K562 (cell line): ENCODE measurements at regions not wholly inside any gene's neighbourhood (a gene's known extent, or its start where the extent isn't known, plus 50 kb on each side); places are given as distances from the start of the nearest gene placed in this dataset.

Experiments used
- ATAC-seq: fragments of 200-7000 bp; cut with Tn5 transposase; 3 replicates; pipeline ENCODE4 v1.9.1; 2020; ENCODE audit warnings: moderate library complexity
- BruUV-seq: library from RNA; stranded (reverse); fragments of 400-500 nt; replicated peaks from 2 replicates; lab custom pipeline; 2021; lab: Mats Ljungman, UMichigan
- CTCF ChIA-PET: fragments of 300-600 bp; formaldehyde crosslinking; extraction: SDS; loops from one replicate; lab custom pipeline; 2021; ENCODE audit warnings: low intra/inter-chr PET ratio; lab: Yijun Ruan, JAX
- POLR2A ChIA-PET: fragments of 300-600, 350-650 bp; sonication (Branson Sonifier 250); formaldehyde crosslinking; extraction: SDS; loops from one replicate; lab custom pipeline; 2021; ENCODE audit warnings: antibody characterized with exemption, inconsistent platforms; lab: Yijun Ruan, JAX
- DNase-seq, 4 experiments: peaks; one replicate each; pipeline versions ENCODE4 v3.0.0 to v3.0.0-alpha.2; 2011 to 2018; ENCODE audit warnings: low spot score in 3 of 4, mixed read lengths in 3 of 4; ENCODE audit errors: extremely low read depth in 1 of 4
- FAIRE-seq: peaks from 2 replicates; lab custom pipeline; 2011; peaks lifted over from hg19 to GRCh38; lab: Jason Lieb, UNC
- H2AFZ ChIP-seq: 2 replicates; pipeline ENCODE4 v1.6.0; 2011; ENCODE audit warnings: low read depth, low read length, control low read depth, inconsistent platforms
- H3K27ac ChIP-seq: fragments of 200-600 bp; 3 replicates; pipeline ENCODE4 v1.8.0; 2011; ENCODE audit warnings: low read depth, mild to moderate bottlenecking, control low read depth, inconsistent platforms, low read length, moderate library complexity, mixed read lengths; ENCODE audit errors: extremely low read depth
- H3K27me3 ChIP-seq, 2 experiments: fragments of 300-600 bp in 1 of 2; 2 replicates in 1 of 2; 3 replicates in 1 of 2; pipeline versions ENCODE4 v1.6.0 to v1.8.0; 2011; ENCODE audit warnings: inconsistent platforms in 2 of 2, low read length in 2 of 2, mild to moderate bottlenecking in 1 of 2, mixed read lengths in 1 of 2, moderate library complexity in 1 of 2; ENCODE audit not compliant: control insufficient read depth in 2 of 2, insufficient read depth in 2 of 2
- H3K36me3 ChIP-seq: fragments of 300-600 bp; 3 replicates; pipeline ENCODE4 v1.8.0; 2011; ENCODE audit warnings: mild to moderate bottlenecking, low read length, inconsistent platforms; ENCODE audit not compliant: control insufficient read depth, insufficient read depth
- H3K4me1 ChIP-seq, 2 experiments: fragments of 200-600 bp in 1 of 2; replicated peaks in 1 of 2; 2 replicates in 1 of 2; 3 replicates in 1 of 2; pipeline versions ENCODE4 v1.5.1 to v1.8.0; 2011; ENCODE audit warnings: inconsistent platforms in 2 of 2, low read length in 2 of 2, mild to moderate bottlenecking in 1 of 2, mixed read lengths in 1 of 2, moderate library complexity in 1 of 2; ENCODE audit not compliant: control insufficient read depth in 2 of 2, insufficient read depth in 2 of 2
- H3K4me2 ChIP-seq: 2 replicates; pipeline ENCODE4 v1.6.1; 2011; ENCODE audit warnings: low read length, control low read depth, inconsistent platforms, mixed read lengths; ENCODE audit not compliant: insufficient read depth
- H3K4me3 ChIP-seq: fragments of 200-600 bp; sonication (generic), shearing (Covaris generic); 2 replicates; pipeline ENCODE4 v1.5.1; 2016; ENCODE audit warnings: control low read depth, inconsistent platforms
- H3K79me2 ChIP-seq: fragments of 200-600 bp; 3 replicates; pipeline ENCODE4 v1.8.0; 2011; ENCODE audit warnings: low read length, inconsistent platforms; ENCODE audit not compliant: control insufficient read depth, insufficient read depth
- H3K9ac ChIP-seq, 2 experiments: 2 replicates each; pipeline versions ENCODE4 v1.6.0 to v1.6.1; 2011; ENCODE audit warnings: low read depth in 2 of 2, low read length in 2 of 2, control low read depth in 1 of 2, inconsistent platforms in 1 of 2, mild to moderate bottlenecking in 1 of 2, mixed read lengths in 1 of 2; ENCODE audit not compliant: insufficient read depth in 1 of 2
- H3K9me1 ChIP-seq: one replicate; pipeline ENCODE4 v1.6.0; 2011; ENCODE audit warnings: inconsistent platforms, mild to moderate bottlenecking, low read length, moderate library complexity; ENCODE audit not compliant: control insufficient read depth, insufficient read depth
- H3K9me3 ChIP-seq: replicated peaks from 2 replicates; pipeline ENCODE4 v1.5.1; 2011; ENCODE audit warnings: low read depth, low read length, inconsistent platforms; ENCODE audit not compliant: control insufficient read depth, insufficient read depth
- H4K20me1 ChIP-seq: replicated peaks from 2 replicates; pipeline ENCODE4 v1.6.1; 2011; ENCODE audit warnings: low read length, inconsistent platforms, mixed read lengths; ENCODE audit not compliant: control insufficient read depth, insufficient read depth
- BACH1 ChIP-seq: fragments of 200-800 bp; sonication (Bioruptor generic); IDR thresholded peaks from 2 replicates; pipeline ENCODE4 v1.6.1; 2016; ENCODE audit warnings: missing genetic modification characterization, missing compliant biosample characterization
- COPS2 ChIP-seq: fragments of 450-650 bp; conservative IDR thresholded peaks from 2 replicates; pipeline ENCODE4 v1.6.1; 2016; ENCODE audit warnings: mild to moderate bottlenecking, moderate library complexity
- WGBS: fragments of 100-300 bp; shearing (Covaris generic); methylation state at CpG from one replicate; pipeline ENCODE4 v1.1.6; 2016; ENCODE audit warnings: low coverage, mixed read lengths; ENCODE audit not compliant: insufficient coverage; ENCODE audit errors: missing lambda C conversion rate; 5-methylcytosine and 5-hydroxymethylcytosine counted together
- in situ Hi-C: fragments of 300-500 bp; cut with MboI; formaldehyde crosslinking; loops from 4 replicates; pipeline ENCODE4 v1.15.0; 2018; ENCODE audit warnings: inconsistent platforms, mixed read lengths
- intact Hi-C: fragments of 100-400 bp; cut with micrococcal nuclease; formaldehyde crosslinking; loops from 2 replicates; pipeline ENCODE4 v1.14.2; 2022
- TF ChIP-seq, protein P1 (sequence below): fragments of 450-650 bp; conservative IDR thresholded peaks from 2 replicates; pipeline ENCODE4 v1.6.1; 2016; ENCODE audit warnings: missing genetic modification characterization, low read depth, mild to moderate bottlenecking, missing compliant biosample characterization, moderate library complexity
- TF ChIP-seq, protein P2 (sequence below): fragments of 250-450 bp; sonication (Bioruptor Pico); IDR thresholded peaks from 2 replicates; pipeline ENCODE4 v1.5.0; 2020; ENCODE audit warnings: mild to moderate bottlenecking

DNA sequence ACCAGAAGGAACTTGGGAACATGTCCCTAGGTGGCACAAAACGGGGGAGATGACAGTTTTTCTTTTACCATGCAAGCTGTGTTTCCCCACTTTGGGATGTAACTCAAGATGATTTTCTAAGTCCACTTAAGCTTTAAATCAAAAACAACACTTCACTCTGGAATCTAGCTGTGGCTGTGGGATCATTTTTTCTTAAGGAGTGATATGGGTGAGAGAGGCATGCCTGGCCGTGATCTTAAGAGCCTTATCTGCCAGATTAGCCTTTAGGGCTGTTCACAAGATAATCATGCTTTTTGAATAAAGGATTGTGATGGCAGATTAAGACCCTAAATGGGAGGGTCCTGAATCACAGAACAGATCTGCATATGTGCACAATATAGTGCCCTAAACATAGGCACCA lies 384.8 kb upstream of the SEMA6D start:
- H3K27me3 ChIP-seq, result no peaks in the 10 kb centered on the region
- H2AFZ ChIP-seq, result no peak overlapping the region
- intact Hi-C loops (no loop called here), in situ Hi-C loops (no loop called here)
- no TSS peak for BruUV-seq
- ATAC-seq (no peak), DNase-seq (no peak), FAIRE-seq (no peak)
- TF ChIP-seq, protein P1, sequence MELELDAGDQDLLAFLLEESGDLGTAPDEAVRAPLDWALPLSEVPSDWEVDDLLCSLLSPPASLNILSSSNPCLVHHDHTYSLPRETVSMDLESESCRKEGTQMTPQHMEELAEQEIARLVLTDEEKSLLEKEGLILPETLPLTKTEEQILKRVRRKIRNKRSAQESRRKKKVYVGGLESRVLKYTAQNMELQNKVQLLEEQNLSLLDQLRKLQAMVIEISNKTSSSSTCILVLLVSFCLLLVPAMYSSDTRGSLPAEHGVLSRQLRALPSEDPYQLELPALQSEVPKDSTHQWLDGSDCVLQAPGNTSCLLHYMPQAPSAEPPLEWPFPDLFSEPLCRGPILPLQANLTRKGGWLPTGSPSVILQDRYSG (tag), result no peak
- no peak for TF ChIP-seq COPS2
- TF ChIP-seq, protein P2, sequence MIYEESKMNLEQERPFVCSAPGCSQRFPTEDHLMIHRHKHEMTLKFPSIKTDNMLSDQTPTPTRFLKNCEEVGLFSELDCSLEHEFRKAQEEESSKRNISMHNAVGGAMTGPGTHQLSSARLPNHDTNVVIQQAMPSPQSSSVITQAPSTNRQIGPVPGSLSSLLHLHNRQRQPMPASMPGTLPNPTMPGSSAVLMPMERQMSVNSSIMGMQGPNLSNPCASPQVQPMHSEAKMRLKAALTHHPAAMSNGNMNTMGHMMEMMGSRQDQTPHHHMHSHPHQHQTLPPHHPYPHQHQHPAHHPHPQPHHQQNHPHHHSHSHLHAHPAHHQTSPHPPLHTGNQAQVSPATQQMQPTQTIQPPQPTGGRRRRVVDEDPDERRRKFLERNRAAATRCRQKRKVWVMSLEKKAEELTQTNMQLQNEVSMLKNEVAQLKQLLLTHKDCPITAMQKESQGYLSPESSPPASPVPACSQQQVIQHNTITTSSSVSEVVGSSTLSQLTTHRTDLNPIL (CRISPR knock-in tag), result no peak
- no peak for TF ChIP-seq BACH1 (tag)
- CTCF ChIA-PET, result no interaction called here
- POLR2A ChIA-PET, result no interaction called here
- H3K9me1 ChIP-seq, result no peaks in the 10 kb centered on the region
- no peaks in the 10 kb centered on the region for H3K4me1 ChIP-seq
- no peaks in the 10 kb centered on the region for H3K79me2 ChIP-seq
- H3K4me3 ChIP-seq, result no peak overlapping the region
- no peak overlapping the region for H3K9ac ChIP-seq
- no peak overlapping the region for H3K4me2 ChIP-seq
- no peaks in the 10 kb centered on the region; the same call in 1 of the 2 replicates for H3K9me3 ChIP-seq
- 0% methylated on average over 1 of the region's 2 CpGs for WGBS
- H3K36me3 ChIP-seq, result no peaks in the 10 kb centered on the region
- H3K27ac ChIP-seq, result no peak overlapping the region
- no peaks in the 10 kb centered on the region for H4K20me1 ChIP-seq
